ENCODE measurements at regions not wholly inside any gene's neighbourhood (a gene's known extent, or its start where the extent isn't known, plus 50 kb on each side); places are given as distances from the start of the nearest gene placed in this dataset.

- dilution Hi-C loops (cut with HindIII; ENCODE audit: low sequenced_read_pairs, unreplicated experiment) = no loop called here
- Histone ChIP-seq H2BK120ac (ENCODE audit: low read depth, low read length) (no peak overlapping the region), H3K79me1 (ENCODE audit: low read depth in 1 of 2, low read length in 2 of 2) (no peaks in the 10 kb centered on the region), H4K91ac (ENCODE audit: insufficient read depth, low read depth, low read length) (no peak overlapping the region), H4K5ac (ENCODE audit: low read depth, low read length) (no peak overlapping the region), H3K4ac (ENCODE audit: low read depth, low read length) (no peak overlapping the region), H3K27ac (ENCODE audit: insufficient read depth, low read length) (no peak overlapping the region), H3K56ac (ENCODE audit: extremely low read depth, insufficient read depth, low read length) (no peak overlapping the region), H3K14ac (replicated peaks; ENCODE audit: low read depth, low read length) (no peak overlapping the region), H3K36me3 (ENCODE audit: control insufficient read depth, insufficient read depth, low read length) (no peaks in the 10 kb centered on the region), H2AK9ac (replicated peaks; ENCODE audit: low read depth, low read length, poor library complexity) (no peak overlapping the region), H3K4me3 (ENCODE audit: insufficient read depth, low read depth, low read length) (no peak overlapping the region), H2AFZ (replicated peaks; ENCODE audit: low read length, poor library complexity) (peak overlapping the region; percentile 43), H4K20me1 (ENCODE audit: insufficient read depth, low read length) (no peaks in the 10 kb centered on the region), H3K27me3 (ENCODE audit: control insufficient read depth, insufficient read depth, low read length) (no peaks in the 10 kb centered on the region), H3K9me1 (ENCODE audit: insufficient read depth, low read length) (no peaks in the 10 kb centered on the region), H4K8ac (ENCODE audit: low read depth in 2 of 2, low read length in 2 of 2) (no peak overlapping the region), H2BK15ac (ENCODE audit: low read depth, low read length) (no peak overlapping the region), H3K9ac (ENCODE audit: low read depth, low read length) (no peak overlapping the region), H3K4me2 (ENCODE audit: low read depth, low read length) (no peak overlapping the region), H2BK20ac (ENCODE audit: low read depth, low read length) (no peak overlapping the region), H3K4me1 (ENCODE audit: control insufficient read depth, insufficient read depth, low read length) (no peaks in the 10 kb centered on the region), H3K18ac (ENCODE audit: low read depth, low read length) (no peak overlapping the region), H3K23ac (ENCODE audit: low read depth, low read length) (no peak overlapping the region), H3K9me3 (ENCODE audit: control insufficient read depth, insufficient read depth, low read length) (peaks cover 36% of the 10 kb centered on the region), H2BK5ac (ENCODE audit: low read depth, low read length, poor library complexity, severe bottlenecking) (no peak overlapping the region), H2AK5ac (ENCODE audit: low read depth, low read length) (no peak overlapping the region)
- ATAC-seq (ENCODE audit: low read depth) (no peak), DNase-seq (no peak)
- CTCF ChIA-PET = no interaction called here
- no peak for TF ChIP-seq BHLHE40 (IDR thresholded peaks at IDR 0.05; ENCODE audit: low read depth, low read length)
- no peak for TF ChIP-seq RCOR1 (IDR thresholded peaks at IDR 0.05; ENCODE audit: insufficient replicate concordance, low read length)
- TF ChIP-seq CEBPB (IDR thresholded peaks at IDR 0.05; ENCODE audit: low read depth, low read length) = no peak
- no peak for TF ChIP-seq RAD21 (IDR thresholded peaks at IDR 0.05; ENCODE audit: low read length)
- no peak for TF ChIP-seq SMC3 (IDR thresholded peaks at IDR 0.05; ENCODE audit: low read depth, low read length)
- TF ChIP-seq NFE2L2 (IDR thresholded peaks at IDR 0.05; ENCODE audit: low read depth, low read length) = no peak
- TF ChIP-seq MAFK (IDR thresholded peaks at IDR 0.05; ENCODE audit: low read depth, low read length) = no peak
- TF ChIP-seq CTCF (conservative IDR thresholded peaks at IDR 0.05; ENCODE audit: low read depth, low read length) = no peak
- TF ChIP-seq USF2 (IDR thresholded peaks at IDR 0.05; ENCODE audit: low read depth, low read length) = no peak
- TF ChIP-seq MAZ (IDR thresholded peaks at IDR 0.05; ENCODE audit: borderline replicate concordance, low read depth, low read length) = no peak
- no peak for TF ChIP-seq POLR2A (IDR thresholded peaks at IDR 0.05; ENCODE audit: low read depth, low read length)
- BruUV-seq (replicated peaks) = no TSS peak
- POLR2A ChIA-PET (ENCODE audit: unreplicated experiment) = no interaction called here
- in situ Hi-C loops (cut with MboI; ENCODE audit: low sequenced_read_pairs) = no loop called here
- 5% methylated on average over 4 of the region's 14 CpGs; no CpG with 5 or more reads in 1 of the 2 experiments for WGBS, 2 experiments (ENCODE audit: extremely low coverage in 2 of 2, insufficient read length in 1 of 2)
- intact Hi-C loops (cut with micrococcal nuclease) = no loop called here
These were observed 273.9 kb upstream of the ADARB2 start for GRCh38 chr10:2011106-2011716.
